A204.1 (cell line): ENCODE measurements at regions not wholly inside any gene's neighbourhood (a gene's known extent, or its start where the extent isn't known, plus 50 kb on each side); places are given as distances from the start of the nearest gene placed in this dataset.

Experiments used
- FAIRE-seq: peaks from 2 replicates; lab custom pipeline; 2012; peaks lifted over from hg19 to GRCh38; lab: Jason Lieb, UNC

GRCh38 chr3:159904455-159904854 is 84.2 kb upstream of the IL12A start:
- FAIRE-seq, result no peak

GRCh38 chr3:159904911-159905310 is 83.7 kb upstream of the IL12A start:
- FAIRE-seq, result no peak

- FAIRE-seq, result no peak
Measured at GRCh38 chr3:159907828-159908227, 80.8 kb upstream of the IL12A start.

- peak; percentile 48 for FAIRE-seq
Measured at GRCh38 chr3:159910991-159911663, 77.5 kb upstream of the IL12A start.

- FAIRE-seq, result no peak
Measured at GRCh38 chr3:159911664-159912037, 77.0 kb upstream of the IL12A start.

- no peak for FAIRE-seq
Measured at GRCh38 chr3:159913712-159914414, 74.8 kb upstream of the IL12A start.

- FAIRE-seq, result no peak
Measured at GRCh38 chr3:159914426-159914825, 74.2 kb upstream of the IL12A start.

- no peak for FAIRE-seq
Measured at GRCh38 chr3:159916052-159916451, 72.6 kb upstream of the IL12A start.

GRCh38 chr3:159917141-159917540 is 71.5 kb upstream of the IL12A start:
- no peak for FAIRE-seq

GRCh38 chr3:159919873-159920272 is 68.8 kb upstream of the IL12A start:
- no peak for FAIRE-seq

- no peak for FAIRE-seq
Measured at GRCh38 chr3:159922193-159922840, 66.3 kb upstream of the IL12A start.

GRCh38 chr3:159922861-159923312 is 65.7 kb upstream of the IL12A start:
- FAIRE-seq, result no peak

- no peak for FAIRE-seq
Measured at GRCh38 chr3:159923336-159923735, 65.3 kb upstream of the IL12A start.

- FAIRE-seq, result no peak
Measured at GRCh38 chr3:159923956-159924355, 64.7 kb upstream of the IL12A start.

GRCh38 chr3:159924411-159924810 is 64.2 kb upstream of the IL12A start:
- no peak for FAIRE-seq

- FAIRE-seq, result no peak
Measured at GRCh38 chr3:159925248-159925647, 63.4 kb upstream of the IL12A start.

GRCh38 chr3:159926573-159926972 is 62.1 kb upstream of the IL12A start:
- FAIRE-seq, result no peak

- no peak for FAIRE-seq
Measured at GRCh38 chr3:159928071-159928491, 60.6 kb upstream of the IL12A start.

- FAIRE-seq, result no peak
Measured at GRCh38 chr3:159928666-159929065, 60.0 kb upstream of the IL12A start.

- FAIRE-seq, result no peak
Measured at GRCh38 chr3:159929171-159930141, 59.2 kb upstream of the IL12A start.

- FAIRE-seq, result no peak
Measured at GRCh38 chr3:159934216-159934615, 54.4 kb upstream of the IL12A start.

- no peak for FAIRE-seq
Measured at GRCh38 chr3:159936541-159936940, 52.1 kb upstream of the IL12A start.
